GM23338 (cell line): ENCODE measurements at regions not wholly inside any gene's neighbourhood (a gene's known extent, or its start where the extent isn't known, plus 50 kb on each side); places are given as distances from the start of the nearest gene placed in this dataset.

Experiments used
- ATAC-seq: fragments of 200-7000 bp; cut with Tn5 transposase; 3 replicates; pipeline ENCODE4 v1.9.1; 2020
- DNase-seq: peaks from one replicate; pipeline ENCODE4 v3.0.0-alpha.2; 2015; ENCODE audit warnings: low spot score
- H2AFZ ChIP-seq: fragments of 200-600 bp; sonication (generic); 2 replicates; pipeline ENCODE4 v1.8.0; 2016; ENCODE audit warnings: antibody characterized with exemption, mild to moderate bottlenecking, moderate library complexity
- H3F3A ChIP-seq: fragments of 200-600 bp; sonication (generic); replicated peaks from 2 replicates; pipeline ENCODE4 v1.8.0; 2017; ENCODE audit warnings: antibody characterized with exemption, mixed run types, low read depth
- H3K27ac ChIP-seq: fragments of 200-600 bp; sonication (generic); 2 replicates; pipeline ENCODE4 v1.6.1; 2016; ENCODE audit warnings: low read depth
- H3K27me3 ChIP-seq: fragments of 200-600 bp; sonication (generic); 2 replicates; pipeline ENCODE4 v1.8.0; 2016; ENCODE audit warnings: mild to moderate bottlenecking, mixed run types, moderate library complexity; ENCODE audit not compliant: insufficient read depth
- H3K36me3 ChIP-seq: fragments of 200-600 bp; sonication (generic); 2 replicates; pipeline ENCODE4 v1.8.0; 2016; ENCODE audit warnings: mild to moderate bottlenecking; ENCODE audit not compliant: insufficient read depth
- H3K4me1 ChIP-seq: fragments of 200-600 bp; sonication (generic); 2 replicates; pipeline ENCODE4 v1.8.0; 2016; ENCODE audit warnings: mild to moderate bottlenecking, moderate library complexity; ENCODE audit not compliant: insufficient read depth
- H3K4me2 ChIP-seq: fragments of 200-600 bp; sonication (generic); 2 replicates; pipeline ENCODE4 v1.7.1; 2017; ENCODE audit warnings: mixed run types
- H3K4me3 ChIP-seq: fragments of 200-600 bp; sonication (generic); 2 replicates; pipeline ENCODE4 v1.6.1; 2016; ENCODE audit warnings: mixed run types
- H3K79me2 ChIP-seq: fragments of 200-600 bp; sonication (generic); replicated peaks from 2 replicates; pipeline ENCODE4 v1.8.0; 2017; ENCODE audit warnings: mild to moderate bottlenecking; ENCODE audit not compliant: insufficient read depth
- H3K9me2 ChIP-seq: fragments of 200-600 bp; sonication (generic); 2 replicates; pipeline ENCODE4 v1.8.0; 2017; ENCODE audit not compliant: insufficient read depth
- H4K20me1 ChIP-seq: fragments of 200-600 bp; sonication (generic); replicated peaks from 2 replicates; pipeline ENCODE4 v1.8.0; 2017; ENCODE audit warnings: mild to moderate bottlenecking; ENCODE audit not compliant: insufficient read depth
- H3K27ac Mint-ChIP-seq: 2 replicates; pipeline ENCODE4 v1.8.0; 2020; ENCODE audit warnings: inconsistent platforms, mild to moderate bottlenecking, moderate library complexity, mixed read lengths
- H3K27me3 Mint-ChIP-seq: 3 replicates; pipeline ENCODE4 v1.8.0; 2022; ENCODE audit warnings: low read depth, mild to moderate bottlenecking, moderate library complexity, mixed read lengths, inconsistent platforms; ENCODE audit not compliant: insufficient read depth, poor library complexity
- H3K36me3 Mint-ChIP-seq: 3 replicates; pipeline ENCODE4 v1.8.0; 2021; ENCODE audit warnings: low read depth, mild to moderate bottlenecking, inconsistent platforms, moderate library complexity, mixed read lengths
- H3K4me1 Mint-ChIP-seq: 3 replicates; pipeline ENCODE4 v1.8.0; 2020; ENCODE audit warnings: mild to moderate bottlenecking, inconsistent platforms, mixed read lengths
- H3K4me3 Mint-ChIP-seq: 3 replicates; pipeline ENCODE4 v1.8.0; 2021; ENCODE audit warnings: moderate library complexity, mild to moderate bottlenecking, inconsistent platforms, mixed read lengths
- H3K9me3 Mint-ChIP-seq: 3 replicates; pipeline ENCODE4 v1.8.0; 2020; ENCODE audit warnings: moderate library complexity, mild to moderate bottlenecking, inconsistent platforms, mixed read lengths
- CREB1 ChIP-seq: fragments of 250-450 bp; sonication (Bioruptor Pico); IDR thresholded peaks from 2 replicates; pipeline ENCODE4 v1.5.0; 2020; ENCODE audit warnings: low read depth, mild to moderate bottlenecking, moderate library complexity
- EZH2 ChIP-seq: fragments of 200-600 bp; sonication (generic); IDR thresholded peaks from one replicate; pipeline ENCODE4 v1.8.0; 2017; ENCODE audit warnings: antibody characterized with exemption, mild to moderate bottlenecking, low read depth; ENCODE audit not compliant: unreplicated experiment
- EZH2phosphoT487 ChIP-seq: fragments of 200-600 bp; sonication (generic); IDR thresholded peaks from one replicate; pipeline ENCODE4 v1.8.1; 2018; ENCODE audit warnings: antibody characterized with exemption; ENCODE audit not compliant: unreplicated experiment
- ZNF114 ChIP-seq: fragments of 250-450 bp; sonication (Bioruptor Pico); IDR thresholded peaks from 2 replicates; pipeline ENCODE4 v1.5.0; 2020; ENCODE audit warnings: mild to moderate bottlenecking, moderate library complexity
- ZNF331 ChIP-seq: fragments of 250-450 bp; sonication (Bioruptor Pico); IDR thresholded peaks from 2 replicates; pipeline ENCODE4 v1.5.0; 2020; ENCODE audit warnings: low read depth, mild to moderate bottlenecking, moderate library complexity
- ZNF462 ChIP-seq: fragments of 250-450 bp; sonication (Bioruptor Pico); IDR thresholded peaks from 2 replicates; pipeline ENCODE4 v1.5.0; 2020; ENCODE audit warnings: mild to moderate bottlenecking, moderate library complexity
- TF ChIP-seq, protein P1 (sequence below): IDR thresholded peaks from one replicate; pipeline ENCODE4 v1.6.1; 2018; ENCODE audit warnings: antibody characterized with exemption; ENCODE audit not compliant: unreplicated experiment

- no peak for ATAC-seq
- TF ChIP-seq ZNF462 (CRISPR knock-in tag) (no peak), ZNF114 (CRISPR knock-in tag) (no peak), EZH2phosphoT487 (no peak), EZH2 (no peak), CREB1 (no peak), ZNF331 (no peak)
- TF ChIP-seq, protein P1, sequence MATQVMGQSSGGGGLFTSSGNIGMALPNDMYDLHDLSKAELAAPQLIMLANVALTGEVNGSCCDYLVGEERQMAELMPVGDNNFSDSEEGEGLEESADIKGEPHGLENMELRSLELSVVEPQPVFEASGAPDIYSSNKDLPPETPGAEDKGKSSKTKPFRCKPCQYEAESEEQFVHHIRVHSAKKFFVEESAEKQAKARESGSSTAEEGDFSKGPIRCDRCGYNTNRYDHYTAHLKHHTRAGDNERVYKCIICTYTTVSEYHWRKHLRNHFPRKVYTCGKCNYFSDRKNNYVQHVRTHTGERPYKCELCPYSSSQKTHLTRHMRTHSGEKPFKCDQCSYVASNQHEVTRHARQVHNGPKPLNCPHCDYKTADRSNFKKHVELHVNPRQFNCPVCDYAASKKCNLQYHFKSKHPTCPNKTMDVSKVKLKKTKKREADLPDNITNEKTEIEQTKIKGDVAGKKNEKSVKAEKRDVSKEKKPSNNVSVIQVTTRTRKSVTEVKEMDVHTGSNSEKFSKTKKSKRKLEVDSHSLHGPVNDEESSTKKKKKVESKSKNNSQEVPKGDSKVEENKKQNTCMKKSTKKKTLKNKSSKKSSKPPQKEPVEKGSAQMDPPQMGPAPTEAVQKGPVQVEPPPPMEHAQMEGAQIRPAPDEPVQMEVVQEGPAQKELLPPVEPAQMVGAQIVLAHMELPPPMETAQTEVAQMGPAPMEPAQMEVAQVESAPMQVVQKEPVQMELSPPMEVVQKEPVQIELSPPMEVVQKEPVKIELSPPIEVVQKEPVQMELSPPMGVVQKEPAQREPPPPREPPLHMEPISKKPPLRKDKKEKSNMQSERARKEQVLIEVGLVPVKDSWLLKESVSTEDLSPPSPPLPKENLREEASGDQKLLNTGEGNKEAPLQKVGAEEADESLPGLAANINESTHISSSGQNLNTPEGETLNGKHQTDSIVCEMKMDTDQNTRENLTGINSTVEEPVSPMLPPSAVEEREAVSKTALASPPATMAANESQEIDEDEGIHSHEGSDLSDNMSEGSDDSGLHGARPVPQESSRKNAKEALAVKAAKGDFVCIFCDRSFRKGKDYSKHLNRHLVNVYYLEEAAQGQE, result no peak
- no peaks in the 10 kb centered on the region for H3K27me3 Mint-ChIP-seq
- no peaks in the 10 kb centered on the region for H3K9me3 Mint-ChIP-seq
- H3K27ac Mint-ChIP-seq, result no peak overlapping the region
- Histone ChIP-seq H3K9me2 (no peaks in the 10 kb centered on the region), H3K79me2 (no peaks in the 10 kb centered on the region), H3K4me2 (no peak overlapping the region), H3F3A (no peaks in the 10 kb centered on the region), H3K36me3 (no peaks in the 10 kb centered on the region), H2AFZ (no peak overlapping the region), H4K20me1 (no peaks in the 10 kb centered on the region), H3K27ac (no peak overlapping the region), H3K4me3 (no peak overlapping the region), H3K27me3 (no peaks in the 10 kb centered on the region), H3K4me1 (no peaks in the 10 kb centered on the region)
- no peaks in the 10 kb centered on the region for H3K36me3 Mint-ChIP-seq
- 0 out of 3 replicates have a peak, but pooled peaks cover 4% of the 10 kb centered on the region for H3K4me1 Mint-ChIP-seq
- DNase-seq, result no peak
- H3K4me3 Mint-ChIP-seq, result no peak overlapping the region
Observed at GRCh38 chr12:91918431-91918830, 227.2 kb downstream of the BTG1 start.
